Cardiac septum (tissue), 1 donor: ENCODE measurements at regions not wholly inside any gene's neighbourhood (a gene's known extent, or its start where the extent isn't known, plus 50 kb on each side); places are given as distances from the start of the nearest gene placed in this dataset.

Experiments
- DNase-seq: peaks from one replicate; pipeline ENCODE4 v3.0.0-alpha.2; 2020; ENCODE audit warnings: low spot score
- intact Hi-C: fragments of 100-400 bp; cut with DNase I; formaldehyde crosslinking; loops from one replicate; pipeline ENCODE4 v1.14.0; 2022
- donor health status: DM: no; HTN: no; CAD: no.

- no peak for DNase-seq
- intact Hi-C loops, result no loop called here
These were observed 232.7 kb upstream of the POU3F2 start for GRCh38 chr6:98601716-98602115.

DNA sequence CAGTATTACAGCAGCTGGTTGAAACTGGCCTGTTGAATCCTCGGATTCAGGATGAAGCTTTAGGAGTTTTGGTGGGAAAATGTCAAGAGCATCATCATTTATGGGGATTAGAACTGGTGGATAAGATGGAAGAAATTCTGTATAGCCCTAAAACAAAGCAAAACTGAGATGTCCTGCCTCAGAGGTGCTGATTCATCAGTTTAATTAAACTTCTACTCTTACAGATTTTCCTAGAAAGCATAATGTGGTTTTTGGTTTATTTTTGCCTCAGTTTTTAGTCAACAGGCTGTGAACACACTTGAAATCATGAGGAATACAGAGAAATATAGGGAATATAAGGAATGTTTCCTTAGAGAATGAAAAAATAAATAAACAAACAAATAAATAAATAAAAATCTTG is 228.7 kb upstream of the POU3F2 start:
- intact Hi-C loops, result no loop called here

GRCh38 chr6:98627129-98627775 is 207.1 kb upstream of the POU3F2 start:
- intact Hi-C loops, result no loop called here
- DNase-seq, result no peak

More for the DNA sequence above, 228.7 kb upstream of the POU3F2 start:
- no peak for DNase-seq

- intact Hi-C loops, result no loop called here
- DNase-seq, result no peak
These were observed 200.5 kb upstream of the POU3F2 start for GRCh38 chr6:98633886-98634285.

GRCh38 chr6:98634569-98634968 is 199.8 kb upstream of the POU3F2 start:
- intact Hi-C loops, result no loop called here
- no peak for DNase-seq

GRCh38 chr6:98635191-98635590 is 199.2 kb upstream of the POU3F2 start:
- DNase-seq, result no peak
- intact Hi-C loops, result no loop called here

- intact Hi-C loops, result no loop called here
- DNase-seq, result no peak
These were observed 197.4 kb upstream of the POU3F2 start for GRCh38 chr6:98636941-98637340.

- DNase-seq, result no peak
- intact Hi-C loops, result no loop called here
These were observed 195.2 kb upstream of the POU3F2 start for GRCh38 chr6:98639089-98639635.

DNA sequence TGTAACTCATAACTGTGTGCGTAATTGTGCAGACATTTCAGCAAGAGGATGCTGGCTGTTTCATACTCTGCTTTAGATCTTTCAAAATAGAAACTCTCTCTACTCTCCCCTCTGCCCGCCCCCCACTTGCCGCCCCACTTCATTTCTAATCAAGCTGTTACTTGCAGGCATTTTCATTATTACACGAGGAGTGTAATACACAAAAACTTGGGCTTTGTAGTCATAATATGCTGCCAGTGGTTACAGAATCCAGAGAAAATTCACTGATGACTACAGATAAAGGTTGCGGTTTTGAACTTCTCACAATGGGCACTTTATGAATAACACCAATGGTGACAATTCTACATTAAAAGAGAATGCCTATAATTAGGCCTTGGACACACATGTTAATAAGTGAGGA is 194.0 kb upstream of the POU3F2 start:
- intact Hi-C loops, result no loop called here
- no peak for DNase-seq

GRCh38 chr6:98641949-98642719 is 192.2 kb upstream of the POU3F2 start:
- intact Hi-C loops, result no loop called here
- DNase-seq, result no peak

DNA sequence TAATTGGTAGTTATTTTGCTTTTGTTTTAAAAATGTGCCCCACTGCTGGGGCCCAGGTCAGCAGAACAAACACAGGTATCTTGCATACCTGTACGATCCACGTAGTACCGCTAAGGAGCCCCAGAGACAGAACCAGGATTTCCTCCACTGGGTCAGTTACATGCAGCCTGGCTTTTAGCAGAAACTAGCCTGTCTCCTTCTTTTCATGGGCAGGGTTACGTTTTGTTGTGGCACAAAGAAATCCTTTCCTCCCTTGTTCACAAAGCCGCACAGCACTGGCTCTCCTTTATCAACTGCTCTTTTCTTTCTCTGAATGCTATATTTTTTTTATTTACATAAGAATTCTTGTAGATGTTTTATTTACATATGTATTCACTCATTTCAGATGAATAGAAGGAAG is 190.3 kb upstream of the POU3F2 start:
- no peak for DNase-seq
- intact Hi-C loops, result no loop called here

GRCh38 chr6:98648211-98648914 is 186.0 kb upstream of the POU3F2 start:
- intact Hi-C loops, result no loop called here
- DNase-seq, result no peak

DNA sequence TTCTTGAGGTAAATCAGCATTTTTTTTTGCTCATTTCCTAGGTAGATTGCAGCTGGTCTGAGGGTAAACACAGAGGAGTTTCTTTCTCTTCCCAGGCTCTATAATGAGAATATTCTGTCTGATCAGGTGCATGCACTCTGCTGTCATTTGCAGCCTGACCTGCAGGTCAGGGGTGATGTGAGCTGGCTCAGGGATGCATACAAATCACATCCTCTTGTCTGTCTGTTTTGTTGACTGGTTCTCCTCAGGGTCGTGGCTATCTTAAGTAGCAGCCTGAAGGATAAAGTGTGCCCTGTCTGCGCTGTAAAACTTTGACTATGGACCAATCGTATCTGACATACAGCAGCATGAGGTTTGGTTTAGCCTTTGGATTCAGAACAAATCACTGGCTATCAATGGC is 183.4 kb upstream of the POU3F2 start:
- no peak for DNase-seq
- intact Hi-C loops, result no loop called here

- DNase-seq, result no peak
- intact Hi-C loops, result no loop called here
These were observed 181.2 kb upstream of the POU3F2 start for GRCh38 chr6:98653179-98653578.

GRCh38 chr6:98657764-98658163 is 176.6 kb upstream of the POU3F2 start:
- intact Hi-C loops, result no loop called here
- no peak for DNase-seq

DNA sequence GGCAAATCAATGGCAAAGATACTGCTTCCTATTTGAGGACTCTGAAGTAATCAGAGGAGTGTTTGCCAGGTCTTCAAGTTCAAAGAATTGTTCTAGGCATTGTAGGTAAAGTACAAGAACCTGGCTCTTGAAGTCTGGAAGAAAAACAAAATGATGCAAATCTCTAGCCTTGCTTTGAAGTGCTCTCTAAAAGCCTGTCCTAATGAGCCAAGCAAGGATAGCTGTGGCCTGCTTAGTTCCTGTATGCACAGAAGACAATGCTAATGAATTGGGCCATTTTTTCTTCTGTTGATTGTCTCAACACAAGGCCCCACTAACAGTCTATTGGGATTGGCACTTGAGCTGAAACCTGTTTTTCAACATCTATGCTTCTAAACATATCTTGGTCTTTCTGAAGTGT is 165.0 kb upstream of the POU3F2 start:
- no peak for DNase-seq
- intact Hi-C loops, result no loop called here

DNA sequence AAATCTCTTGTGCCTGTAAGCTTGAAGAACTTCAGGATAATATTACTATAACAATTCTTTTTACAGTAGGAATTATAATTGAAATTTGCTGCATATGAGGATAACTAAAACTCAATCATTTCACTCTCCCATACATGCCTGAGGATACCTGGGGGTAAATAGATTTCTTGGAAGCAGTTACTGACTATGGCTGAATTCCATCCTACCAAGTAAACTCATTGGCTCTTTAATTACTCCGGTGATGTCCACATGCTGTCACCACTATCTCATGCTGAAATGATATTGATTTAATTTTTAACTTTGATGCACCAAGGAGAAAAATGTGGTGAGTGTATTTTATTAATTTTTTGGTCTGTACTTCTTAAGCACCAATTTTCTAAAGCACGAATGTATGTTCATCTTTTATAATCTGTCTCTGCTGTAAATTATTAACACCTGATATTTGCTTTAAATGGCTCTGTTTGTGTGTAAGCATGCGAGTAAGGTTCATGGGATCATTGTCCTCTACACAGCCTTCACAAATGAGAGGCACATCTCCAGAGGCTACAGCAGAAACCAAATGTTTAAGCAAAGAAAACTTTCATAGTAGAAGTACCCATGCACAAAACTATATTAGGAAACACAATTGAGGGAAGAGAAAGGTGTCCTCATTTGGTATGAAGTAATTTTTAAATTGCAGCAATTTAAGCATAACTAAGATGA is 164.2 kb upstream of the POU3F2 start:
- no peak for DNase-seq
- intact Hi-C loops, result no loop called here

GRCh38 chr6:98672681-98673475 is 161.5 kb upstream of the POU3F2 start:
- intact Hi-C loops, result no loop called here
- DNase-seq, result no peak

- no peak for DNase-seq
- intact Hi-C loops, result no loop called here
These were observed 155.9 kb upstream of the POU3F2 start for GRCh38 chr6:98678481-98678880.
